Activated CD4-positive, alpha-beta T cell treated with anti-CD3 and anti-CD28 coated beads, Interleukin-2, Interleukin-6, amounts not matched to agents 100 ng/mL and 50 ng/mL, durations not matched to agents 16 hours and 8 hours (primary cell): ENCODE measurements at regions not wholly inside any gene's neighbourhood (a gene's known extent, or its start where the extent isn't known, plus 50 kb on each side); places are given as distances from the start of the nearest gene placed in this dataset.

ENCODE experiments used
- DNase-seq: peaks from one replicate; pipeline ENCODE4 v3.0.0-alpha.2; 2020

DNA sequence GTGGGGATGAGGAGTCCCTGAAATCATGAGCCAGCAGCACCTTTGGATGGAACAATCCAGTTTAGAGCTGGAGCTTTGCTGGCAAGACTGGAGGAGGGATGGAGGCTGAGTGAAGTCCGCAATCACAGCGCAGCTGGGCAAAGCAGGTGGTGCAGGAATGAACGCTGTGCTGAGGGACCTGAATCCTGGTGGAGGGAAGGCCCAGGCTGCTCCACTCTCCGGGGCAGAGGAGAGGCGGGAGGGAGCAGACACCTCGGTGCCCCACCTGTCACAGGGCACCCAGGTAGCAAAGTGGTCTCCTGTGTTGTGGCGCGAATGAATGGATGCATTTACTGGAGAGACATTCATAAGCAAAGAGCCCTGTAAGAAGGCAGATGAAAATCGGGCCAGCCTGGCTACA lies 124.8 kb upstream of the ANO1 start:
- DNase-seq, result no peak

DNA sequence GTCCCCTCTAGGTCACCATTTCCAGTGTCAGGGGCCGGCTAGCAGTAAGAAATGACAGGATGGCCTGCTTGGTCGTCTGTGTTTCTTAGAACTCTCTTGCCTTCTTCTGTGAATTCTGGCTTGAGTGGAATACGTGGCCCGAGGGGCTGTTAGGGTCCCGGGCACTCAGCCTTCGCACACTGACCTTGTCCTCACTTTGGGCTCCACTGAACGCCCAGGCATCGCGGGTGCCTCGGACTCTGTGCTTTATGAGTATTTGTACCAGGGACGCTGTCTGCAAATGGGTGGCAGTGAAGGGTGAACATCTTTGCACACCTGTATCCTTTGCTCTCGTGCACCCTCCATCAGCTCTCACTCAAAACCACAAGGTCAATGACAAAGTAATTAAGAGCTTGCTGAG lies 123.4 kb upstream of the ANO1 start:
- DNase-seq, result no peak

DNA sequence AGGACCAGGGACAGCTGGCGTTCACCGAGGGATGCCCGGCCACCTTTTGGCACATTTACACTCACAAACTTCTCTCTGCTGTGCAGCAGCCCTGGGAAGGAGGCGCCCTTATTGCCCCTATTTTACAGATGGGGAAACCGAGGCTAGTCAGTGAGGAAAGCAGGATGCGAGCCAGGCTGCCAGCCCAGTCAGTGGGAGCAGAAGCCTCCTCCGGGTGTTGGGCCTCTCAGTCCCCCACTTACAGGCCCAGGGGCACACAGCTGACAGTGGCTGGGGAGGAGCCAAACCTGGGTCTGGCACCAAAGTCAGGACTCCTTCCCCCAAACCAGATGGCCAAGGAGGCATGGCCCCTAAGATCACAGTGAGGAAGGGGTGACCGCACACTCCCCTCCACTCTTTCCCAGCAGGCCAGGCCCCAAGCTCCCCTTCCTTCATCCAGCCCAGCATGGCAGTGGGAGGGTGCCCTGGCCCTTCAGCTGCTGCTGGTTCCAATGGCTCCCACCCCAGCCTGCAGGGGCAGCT lies 121.4 kb upstream of the ANO1 start:
- no peak for DNase-seq

DNA sequence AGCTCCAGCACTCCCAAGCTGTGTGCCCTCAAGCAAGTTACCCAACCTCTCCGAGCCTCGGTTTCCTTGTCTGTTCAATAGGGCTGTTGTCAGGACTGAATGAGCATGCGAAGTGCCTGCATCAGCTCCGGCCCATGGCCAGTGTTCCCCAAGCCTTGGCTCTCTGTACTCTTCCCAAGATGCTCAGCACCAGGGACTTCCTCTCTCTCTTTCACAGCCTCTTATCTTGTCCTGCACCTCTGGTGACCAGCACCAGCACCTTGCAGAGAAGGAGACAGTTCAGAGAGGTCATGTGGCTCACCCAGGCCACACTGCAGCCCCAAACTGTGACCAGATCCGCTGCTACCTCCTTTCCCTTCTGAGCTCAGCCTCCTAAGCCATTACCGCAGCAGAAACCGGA lies 120.3 kb upstream of the ANO1 start:
- DNase-seq, result no peak

DNA sequence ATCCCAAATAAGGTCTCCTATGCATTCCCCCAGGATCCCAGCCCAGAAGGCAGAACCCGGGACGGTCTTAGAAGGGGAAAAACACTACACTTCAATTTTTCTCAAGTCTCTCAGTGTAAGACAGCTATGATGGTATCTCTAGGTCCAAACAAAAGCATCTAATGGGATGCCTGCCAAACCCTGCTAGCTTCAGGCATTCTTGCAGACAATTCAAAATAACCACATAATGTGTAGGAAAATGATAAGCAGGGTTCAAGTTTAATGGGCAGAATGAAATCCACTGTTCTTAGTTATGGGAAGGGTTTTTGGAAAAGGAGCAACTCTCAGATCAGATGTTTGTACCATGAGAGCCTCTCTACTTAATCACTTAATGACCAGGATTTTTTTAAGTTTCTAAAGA lies 119.8 kb upstream of the ANO1 start:
- DNase-seq, result no peak

DNA sequence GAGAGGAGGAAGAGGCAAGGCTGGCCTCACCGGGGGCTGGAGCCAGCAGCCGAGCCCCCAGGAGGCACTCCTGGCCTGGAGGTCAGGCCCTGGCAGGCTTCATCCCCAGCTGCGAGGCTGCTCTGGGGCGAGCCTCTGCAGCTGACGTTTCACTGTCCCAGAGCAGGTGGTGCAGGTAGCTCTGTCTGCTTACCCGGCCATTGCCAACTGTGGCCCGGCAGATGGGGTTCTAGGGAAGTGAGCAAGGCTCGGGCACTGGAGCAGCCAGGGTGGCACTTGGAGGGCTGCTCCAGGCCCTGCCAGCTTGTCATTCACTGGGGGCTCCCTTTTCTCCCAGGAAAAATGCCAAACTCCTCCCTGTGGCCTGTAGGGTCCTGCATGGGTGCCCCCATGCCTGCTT lies 118.7 kb upstream of the ANO1 start:
- no peak for DNase-seq

DNA sequence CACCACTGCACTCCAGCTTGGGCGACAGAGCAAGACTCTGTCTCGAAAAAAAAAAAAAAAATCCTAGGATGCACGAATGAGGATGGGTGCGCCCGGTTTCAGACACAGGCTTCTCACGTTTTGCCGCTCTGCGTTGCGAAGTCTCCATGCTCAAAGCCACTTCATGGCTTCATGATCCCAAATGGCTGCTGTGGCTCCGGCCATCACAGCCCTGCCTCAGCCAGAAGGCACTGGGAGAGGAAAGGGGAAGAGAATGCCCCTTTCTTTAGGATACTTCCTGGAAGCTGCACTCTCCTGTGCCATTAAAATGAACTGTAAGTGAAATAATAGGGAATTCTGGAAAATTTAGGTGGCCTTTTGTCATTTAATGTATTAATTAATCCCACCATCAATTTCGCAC lies 116.4 kb upstream of the ANO1 start:
- no peak for DNase-seq

- DNase-seq, result no peak
Observed at GRCh38 chr11:69962152-69962551, 116.0 kb upstream of the ANO1 start.

DNA sequence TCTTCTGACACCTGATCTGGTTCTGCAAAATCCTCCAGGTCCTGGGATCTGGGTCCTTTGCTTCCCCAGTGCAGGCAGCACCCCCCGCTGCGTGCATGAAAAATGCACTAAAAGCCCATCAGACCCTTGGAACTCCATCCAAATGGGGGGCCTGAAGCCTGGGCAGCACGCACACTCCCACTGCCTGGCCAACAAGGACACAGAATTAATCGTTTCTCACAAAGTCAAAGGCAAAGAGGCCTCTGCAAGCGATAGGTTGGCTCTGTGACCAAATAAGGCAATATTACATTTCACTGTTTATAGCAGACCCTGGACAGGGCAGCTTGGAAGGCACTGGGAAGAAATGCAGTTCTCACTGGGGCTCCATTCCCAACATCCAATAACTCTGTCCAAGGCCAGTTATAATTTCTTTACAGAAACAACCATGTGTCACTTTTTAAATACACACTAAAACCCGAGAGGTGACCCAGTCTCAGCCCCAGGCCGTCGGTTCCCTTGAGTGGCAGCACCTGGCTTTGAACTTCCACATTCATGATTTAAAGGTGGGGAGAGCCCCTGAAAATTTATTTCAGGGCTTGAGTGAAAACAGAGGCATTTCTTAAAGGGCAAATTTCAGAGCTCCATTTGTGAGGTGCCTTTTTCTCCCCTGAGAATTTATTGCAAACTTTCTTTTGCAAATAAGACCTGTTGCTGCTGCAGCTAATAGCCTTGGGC lies 114.4 kb upstream of the ANO1 start:
- DNase-seq, result no peak

- DNase-seq, result no peak
Observed at GRCh38 chr11:69964247-69964643, 113.9 kb upstream of the ANO1 start.

- no peak for DNase-seq
Observed at GRCh38 chr11:69965821-69966582, 112.1 kb upstream of the ANO1 start.

GRCh38 chr11:69966583-69966835 lies 111.6 kb upstream of the ANO1 start:
- DNase-seq, result no peak

GRCh38 chr11:69966910-69967483 lies 111.1 kb upstream of the ANO1 start:
- DNase-seq, result no peak

DNA sequence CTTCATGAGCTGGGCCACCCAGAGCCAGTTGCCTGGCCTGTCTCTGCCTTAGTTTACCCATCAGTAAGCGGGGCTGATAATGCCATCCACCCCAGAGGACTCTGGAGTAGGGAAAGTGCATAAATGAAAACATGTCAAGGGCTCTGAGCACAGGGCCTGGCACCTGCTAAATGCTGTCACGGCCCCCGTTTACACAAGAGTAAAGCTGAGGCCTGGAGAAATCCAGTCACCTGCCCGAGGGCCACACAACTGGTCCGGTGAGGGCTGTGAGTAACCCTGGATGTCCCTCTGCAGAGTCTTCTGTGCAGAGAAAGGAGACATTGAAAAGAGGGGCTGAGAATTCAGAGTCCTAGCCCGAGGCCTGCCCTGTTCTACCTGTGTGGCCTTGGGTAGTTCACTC lies 110.6 kb upstream of the ANO1 start:
- no peak for DNase-seq

GRCh38 chr11:69968396-69969347 lies 109.4 kb upstream of the ANO1 start:
- no peak for DNase-seq

GRCh38 chr11:69969890-69970784 lies 108.0 kb upstream of the ANO1 start:
- DNase-seq, result no peak

- DNase-seq, result no peak
Observed at GRCh38 chr11:69970785-69971535, 107.2 kb upstream of the ANO1 start.

DNA sequence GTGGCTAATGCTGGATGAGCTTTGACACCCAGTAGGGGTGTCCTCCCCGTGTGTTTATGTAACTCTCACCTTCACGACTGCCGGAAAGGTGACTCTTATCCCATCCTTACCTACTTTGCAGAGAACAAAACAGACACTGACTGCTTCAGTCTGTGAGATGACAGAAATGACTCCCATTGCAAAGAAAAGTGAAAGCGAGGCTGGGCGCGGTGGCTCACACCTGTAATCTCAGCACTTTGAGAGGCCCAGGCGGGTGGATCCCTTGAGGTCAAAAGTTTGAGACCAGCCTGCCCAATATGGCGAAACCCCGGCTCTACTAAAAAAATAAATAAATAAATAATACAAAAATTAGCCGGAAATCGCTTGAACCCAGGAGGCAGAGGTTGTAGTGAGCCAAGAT lies 106.4 kb upstream of the ANO1 start:
- peak; percentile 10 for DNase-seq

- DNase-seq, result no peak
Observed at GRCh38 chr11:69972351-69972802, 105.7 kb upstream of the ANO1 start.

DNA sequence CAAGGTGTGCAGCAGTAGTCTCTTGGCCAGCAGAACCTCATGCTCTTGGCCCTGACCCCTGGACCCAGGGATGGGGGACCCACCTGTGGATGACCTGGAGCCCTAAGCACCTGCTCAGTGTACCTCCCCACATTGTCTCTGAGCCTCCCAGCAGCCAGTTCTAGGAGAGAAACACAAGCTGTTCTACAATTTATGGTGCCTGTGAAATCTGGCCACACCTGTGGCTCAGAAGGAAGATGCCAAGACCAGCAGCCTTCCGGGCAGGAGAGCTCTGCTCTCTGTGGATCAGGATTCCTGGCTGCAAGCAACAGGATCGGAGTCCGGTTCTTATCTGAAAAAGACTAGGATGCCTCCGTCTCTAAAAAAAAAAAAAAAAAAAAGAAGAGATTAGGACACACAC lies 103.6 kb upstream of the ANO1 start:
- no peak for DNase-seq

- DNase-seq, result no peak
Observed at GRCh38 chr11:69975822-69976221, 102.3 kb upstream of the ANO1 start.
